Liver (tissue), 2 donors: ENCODE measurements at regions not wholly inside any gene's neighbourhood (a gene's known extent, or its start where the extent isn't known, plus 50 kb on each side); places are given as distances from the start of the nearest gene placed in this dataset.

Source experiments
- CTCF ChIP-seq: fragments of 150-350 bp; IDR thresholded peaks from 2 replicates; pipeline ENCODE4 v1.5.1; 2017; ENCODE audit warnings: improper control_type of control experiment, low read depth, low read length; ENCODE audit not compliant: missing input control
- YY1 ChIP-seq: IDR thresholded peaks from 2 replicates; pipeline ENCODE4 v1.6.1; 2016; ENCODE audit warnings: antibody characterized with exemption, mild to moderate bottlenecking
- donor health status: healthy.

DNA sequence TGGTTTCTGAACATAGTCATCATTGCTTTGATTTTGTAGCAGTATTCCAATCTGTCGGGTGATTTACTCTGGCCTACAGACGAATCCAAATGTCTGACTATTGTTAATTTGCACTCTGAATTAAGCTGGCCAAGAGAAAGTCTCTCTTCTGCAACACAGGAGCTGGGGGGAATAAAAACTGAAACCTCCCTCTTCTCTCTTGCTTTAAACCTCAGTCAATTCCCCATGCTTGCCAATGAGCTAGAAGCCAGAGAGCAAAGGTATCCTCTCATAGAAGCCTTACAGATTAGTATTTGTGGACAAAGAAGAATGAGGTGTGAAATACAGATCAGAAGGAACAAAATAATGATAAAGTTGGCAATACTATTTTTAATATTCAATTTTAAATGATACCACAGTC lies 353.9 kb upstream of the CDH10 start:
- TF ChIP-seq CTCF = no peak
- no peak for TF ChIP-seq YY1
